Spleen (tissue), 7 donors: ENCODE measurements at regions not wholly inside any gene's neighbourhood (a gene's known extent, or its start where the extent isn't known, plus 50 kb on each side); places are given as distances from the start of the nearest gene placed in this dataset.

ENCODE experiments used
- CTCF ChIP-seq, 11 experiments: fragments of 200-600 bp in 7 of 11; fragments of 450-650 bp in 4 of 11; sonication (generic) in 4 of 11; IDR thresholded peaks in 8 of 11; conservative IDR thresholded peaks in 3 of 11; 1 replicate in 7 of 11; 2 replicates in 4 of 11; pipeline versions ENCODE4 v1.4.0 to v1.8.0; 2016 to 2021; ENCODE audit warnings: antibody characterized with exemption in 11 of 11, inconsistent platforms in 4 of 11, mild to moderate bottlenecking in 1 of 11
- POLR2A ChIP-seq, 3 donors: fragments of 450-650 bp; IDR thresholded peaks; one replicate each; pipeline ENCODE4 v1.5.1; 2017; ENCODE audit warnings: antibody characterized with exemption in 3 of 3, mild to moderate bottlenecking in 1 of 3
- POLR2AphosphoS5 ChIP-seq, 3 donors: sonication (generic); formaldehyde crosslinking; IDR thresholded peaks; one replicate each; pipeline ENCODE4 v1.5.1; 2017; ENCODE audit warnings: antibody characterized with exemption in 3 of 3
- donor health status: DM: no; HTN: no; CAD: no; lungs with moderate emphysema.
- donor health status: DM: no; HTN: no; CAD: no.
- donor health status: DM: no; HTN: no; CAD: no.

- TF ChIP-seq CTCF (IDR thresholded peaks at IDR 0.05 in 8 of 11, conservative IDR thresholded peaks at IDR 0.05 in 3 of 11) (no peak), POLR2A (IDR thresholded peaks at IDR 0.05) (no peak), POLR2AphosphoS5 (IDR thresholded peaks at IDR 0.05) (no peak)
Observed at GRCh38 chr4:187139141-187139540, 415.5 kb upstream of the FAT1 start.
